SHP77 (cell line): ENCODE measurements at regions not wholly inside any gene's neighbourhood (a gene's known extent, or its start where the extent isn't known, plus 50 kb on each side); places are given as distances from the start of the nearest gene placed in this dataset.

Source experiments
- DNase-seq, 2 experiments: peaks; one replicate each; lab custom pipeline; 2025; lab: John Stamatoyannopoulos, UW

DNA sequence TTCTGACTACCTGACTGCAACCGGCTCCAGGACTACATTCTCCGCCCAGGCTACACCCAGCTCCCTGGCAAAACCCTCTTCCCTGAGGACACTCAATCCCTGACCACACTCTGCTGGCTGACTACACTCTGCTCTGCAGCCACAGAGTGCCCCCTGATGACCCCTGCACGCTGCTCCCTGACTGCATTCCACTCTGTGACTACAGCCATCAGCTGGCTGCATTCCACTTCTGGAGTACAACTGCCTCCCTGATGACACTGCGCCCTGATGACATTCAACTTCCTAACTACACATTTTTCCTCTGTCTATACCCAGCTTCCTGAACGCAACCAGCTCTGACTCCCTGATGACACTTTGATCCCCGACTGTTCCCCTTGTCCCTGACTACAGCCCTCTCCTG, 71.3 kb upstream of the NRXN1 start:
- no peak for DNase-seq

DNA sequence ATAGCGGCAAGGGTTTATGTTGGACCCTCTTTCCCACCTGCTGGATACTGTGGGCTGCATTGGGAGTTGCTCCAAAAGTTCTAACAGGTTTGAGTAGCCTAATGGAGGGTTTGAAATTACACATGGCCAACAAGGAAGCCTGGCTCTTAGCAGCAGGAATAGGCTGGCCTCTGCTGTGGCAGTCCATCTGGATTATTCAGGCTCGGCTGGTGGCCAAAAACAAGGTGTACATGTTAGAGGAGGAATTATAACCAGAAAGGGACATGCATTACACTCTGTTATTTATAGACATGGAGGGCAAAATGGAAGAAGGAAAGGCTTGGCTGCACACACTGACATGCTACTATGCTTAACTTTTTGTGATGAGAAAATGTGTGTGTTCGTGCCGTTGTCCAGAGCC, 61.1 kb upstream of the NRXN1 start:
- no peak for DNase-seq

DNA sequence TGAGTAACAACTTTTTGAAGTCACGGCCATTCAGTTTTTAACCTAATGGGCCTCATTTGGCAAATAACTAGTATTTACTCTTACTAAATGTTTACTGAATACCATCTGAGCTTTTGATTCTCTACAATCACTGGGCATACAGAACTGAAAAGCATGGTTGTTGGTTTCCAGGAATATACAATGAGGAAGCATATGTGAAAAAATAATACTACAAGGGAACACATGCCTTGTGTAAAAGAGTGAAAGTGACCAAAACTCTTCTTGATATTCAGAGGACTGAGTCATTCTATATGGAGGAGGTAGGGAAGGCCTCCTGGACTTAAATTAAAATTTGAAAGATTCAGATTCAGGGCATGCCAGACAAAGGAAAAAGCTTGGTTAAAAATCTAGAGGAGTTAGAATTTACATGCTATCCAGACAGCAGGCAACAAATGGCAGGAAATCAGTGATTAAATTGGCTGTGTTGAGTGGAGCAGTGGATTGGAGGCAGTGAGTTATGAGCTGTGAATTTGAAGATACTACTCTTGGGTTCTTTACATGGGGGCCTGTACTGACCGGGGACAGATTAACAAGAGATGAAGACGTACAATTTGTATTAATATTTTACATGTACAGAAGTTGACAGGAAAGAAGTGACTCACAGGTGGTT, 53.6 kb upstream of the NRXN1 start:
- DNase-seq: no peak

DNA sequence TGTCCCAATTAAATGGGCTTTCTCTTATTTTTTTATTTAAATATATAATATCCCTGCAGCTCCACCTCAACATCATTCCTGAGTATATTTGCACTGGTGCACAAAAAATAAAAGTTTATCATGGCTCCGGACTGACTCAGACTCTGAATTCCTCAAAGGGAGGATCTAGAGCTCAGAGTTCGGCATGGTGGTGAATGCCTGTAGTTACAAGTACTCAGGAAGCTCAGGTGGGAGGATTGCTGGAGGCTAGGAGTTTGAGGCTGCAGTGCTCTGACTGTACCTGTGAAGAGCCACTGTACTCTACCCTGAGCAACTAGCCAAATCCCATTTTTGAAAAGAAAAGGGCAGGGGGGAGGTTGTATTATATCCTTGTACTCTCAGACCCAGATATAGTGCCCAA, 52.8 kb upstream of the NRXN1 start:
- DNase-seq: no peak
